ENCODE measurements at regions not wholly inside any gene's neighbourhood (a gene's known extent, or its start where the extent isn't known, plus 50 kb on each side); places are given as distances from the start of the nearest gene placed in this dataset.

DNA sequence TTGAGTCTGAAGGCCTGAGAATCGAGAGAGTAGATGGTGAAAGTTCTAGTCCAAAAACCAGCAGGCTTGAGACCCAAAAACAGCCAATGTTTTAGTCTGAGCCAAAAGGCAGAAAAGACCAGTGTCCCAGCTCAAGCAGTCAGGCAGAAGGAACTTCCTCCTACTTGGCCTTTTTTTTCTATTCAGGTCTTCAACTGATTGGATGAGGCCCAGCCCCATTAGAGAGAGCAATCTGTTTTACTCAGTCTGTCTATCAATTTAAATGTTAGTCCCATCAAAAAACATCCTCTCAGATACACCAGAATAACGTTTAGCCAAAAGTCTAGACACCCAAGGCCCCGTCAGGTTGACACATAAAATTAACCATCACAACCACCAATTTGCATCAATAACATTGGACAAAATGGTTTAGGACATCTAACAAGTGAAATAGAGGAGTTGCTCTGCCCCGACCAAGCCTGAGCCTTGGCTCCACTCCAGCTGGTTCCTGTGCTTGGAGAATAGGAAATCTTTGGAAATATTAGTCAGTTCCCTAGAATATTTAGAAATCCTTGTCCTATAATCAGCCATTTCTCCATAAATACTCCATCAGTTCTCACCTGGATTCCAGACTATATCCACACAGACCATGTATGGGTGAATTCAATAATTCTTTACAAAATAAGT lies 51.4 kb upstream of the LIPC start:
- TF ChIP-seq, protein P1, sequence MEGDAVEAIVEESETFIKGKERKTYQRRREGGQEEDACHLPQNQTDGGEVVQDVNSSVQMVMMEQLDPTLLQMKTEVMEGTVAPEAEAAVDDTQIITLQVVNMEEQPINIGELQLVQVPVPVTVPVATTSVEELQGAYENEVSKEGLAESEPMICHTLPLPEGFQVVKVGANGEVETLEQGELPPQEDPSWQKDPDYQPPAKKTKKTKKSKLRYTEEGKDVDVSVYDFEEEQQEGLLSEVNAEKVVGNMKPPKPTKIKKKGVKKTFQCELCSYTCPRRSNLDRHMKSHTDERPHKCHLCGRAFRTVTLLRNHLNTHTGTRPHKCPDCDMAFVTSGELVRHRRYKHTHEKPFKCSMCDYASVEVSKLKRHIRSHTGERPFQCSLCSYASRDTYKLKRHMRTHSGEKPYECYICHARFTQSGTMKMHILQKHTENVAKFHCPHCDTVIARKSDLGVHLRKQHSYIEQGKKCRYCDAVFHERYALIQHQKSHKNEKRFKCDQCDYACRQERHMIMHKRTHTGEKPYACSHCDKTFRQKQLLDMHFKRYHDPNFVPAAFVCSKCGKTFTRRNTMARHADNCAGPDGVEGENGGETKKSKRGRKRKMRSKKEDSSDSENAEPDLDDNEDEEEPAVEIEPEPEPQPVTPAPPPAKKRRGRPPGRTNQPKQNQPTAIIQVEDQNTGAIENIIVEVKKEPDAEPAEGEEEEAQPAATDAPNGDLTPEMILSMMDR (IDR thresholded peaks at IDR 0.05), result no peak
- TF ChIP-seq POLR2AphosphoS5 (IDR thresholded peaks at IDR 0.05) (no peak), EP300 (IDR thresholded peaks at IDR 0.05) (no peak), POLR2A (IDR thresholded peaks at IDR 0.05) (no peak)
